GM21447 (cell line): ENCODE measurements at regions not wholly inside any gene's neighbourhood (a gene's known extent, or its start where the extent isn't known, plus 50 kb on each side); places are given as distances from the start of the nearest gene placed in this dataset.

Experiments
- ATAC-seq: cut with Tn5 transposase; IDR thresholded peaks from one replicate; pipeline ENCODE4 v1.9.1; 2021; ENCODE audit not compliant: unreplicated experiment

DNA sequence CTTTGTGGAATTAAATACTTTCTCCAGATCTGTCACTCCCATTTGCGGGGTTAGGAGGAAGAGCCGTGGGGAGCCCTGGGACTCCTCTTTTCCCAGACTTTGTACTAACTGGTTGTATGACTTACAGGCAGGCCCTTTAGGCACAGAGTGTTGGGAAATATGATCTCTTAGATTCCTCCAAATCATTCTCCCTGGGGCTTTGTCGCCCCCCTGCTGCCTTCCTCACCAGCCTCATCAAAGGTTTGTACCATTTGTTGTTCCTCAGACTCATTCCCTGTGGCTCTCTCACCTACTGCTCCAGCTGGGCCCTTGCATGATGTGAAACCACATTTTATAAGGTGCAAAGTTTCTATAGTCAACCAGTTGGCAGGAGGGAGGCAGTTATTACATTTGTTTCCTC is 56.4 kb downstream of the CRYGS start:
- ATAC-seq, result no peak

DNA sequence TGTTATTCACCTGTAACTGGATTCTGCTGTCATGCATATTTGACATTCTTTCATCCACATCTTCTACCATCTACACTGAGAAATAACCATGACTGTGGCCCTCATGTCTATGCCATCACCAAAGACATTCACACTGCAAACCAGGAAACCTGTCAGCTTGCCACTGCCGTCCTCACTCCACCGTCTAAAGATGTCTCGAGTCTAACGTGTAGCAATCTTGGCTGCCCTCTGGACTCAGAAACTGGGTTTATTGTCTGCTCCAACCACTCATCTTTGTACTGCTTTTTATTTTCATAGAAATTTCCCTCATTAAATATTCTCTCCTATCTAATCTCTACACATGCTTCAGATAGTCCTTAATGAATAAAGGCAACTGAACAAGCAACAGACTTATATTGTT is 57.1 kb downstream of the CRYGS start:
- ATAC-seq, result no peak

DNA sequence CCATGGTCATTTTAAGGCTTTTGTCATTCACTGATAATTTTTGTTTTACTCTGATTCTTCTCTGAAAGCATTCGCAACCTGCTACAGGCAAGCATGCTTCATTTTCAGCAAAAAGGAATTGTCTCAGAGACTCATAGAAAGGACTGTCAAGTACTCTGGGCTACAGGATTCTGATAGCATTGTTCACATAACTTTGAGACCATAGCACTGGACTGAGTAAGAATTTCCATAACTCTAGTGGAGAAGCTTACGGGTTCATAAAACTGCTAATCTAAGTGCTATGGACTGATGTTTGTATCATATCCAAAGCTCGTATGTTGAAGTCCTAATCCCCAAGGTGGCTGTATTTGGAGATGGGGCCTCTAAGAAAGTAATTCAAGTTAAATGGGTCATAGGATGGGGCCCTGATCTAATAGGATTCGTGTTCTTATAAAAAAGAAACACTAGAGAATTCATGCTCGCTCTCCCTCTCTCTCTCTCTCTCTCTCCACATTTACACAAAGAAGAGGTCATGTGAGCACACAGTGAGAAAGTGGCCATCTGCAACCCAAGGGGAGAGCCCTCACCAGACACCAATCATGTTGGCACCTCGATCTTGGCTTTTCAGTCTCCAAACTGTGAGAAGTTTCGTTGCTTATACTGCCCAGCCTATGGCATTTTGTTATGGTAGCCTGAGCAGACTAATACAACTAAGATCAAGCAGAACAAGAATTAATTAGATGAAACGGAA is 60.4 kb downstream of the CRYGS start:
- ATAC-seq, result no peak

DNA sequence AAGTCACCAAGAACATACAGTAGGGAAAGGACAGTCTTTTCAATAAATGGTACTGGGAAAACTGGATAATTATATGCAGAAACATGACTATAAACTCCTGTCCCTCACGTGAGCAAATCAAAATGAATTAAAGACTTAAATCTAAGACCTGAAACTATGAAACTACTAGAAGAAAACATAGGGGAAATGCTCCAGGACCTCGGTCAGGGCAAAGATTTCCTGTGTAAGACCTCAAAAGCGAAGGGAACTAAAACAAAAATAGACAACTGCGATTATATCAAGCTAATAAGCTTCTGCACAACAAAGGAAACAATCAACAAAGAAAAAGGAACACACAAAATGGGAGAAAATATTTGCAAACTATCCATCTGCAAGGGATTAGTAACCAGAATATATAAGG is 62.7 kb downstream of the CRYGS start:
- no peak for ATAC-seq

DNA sequence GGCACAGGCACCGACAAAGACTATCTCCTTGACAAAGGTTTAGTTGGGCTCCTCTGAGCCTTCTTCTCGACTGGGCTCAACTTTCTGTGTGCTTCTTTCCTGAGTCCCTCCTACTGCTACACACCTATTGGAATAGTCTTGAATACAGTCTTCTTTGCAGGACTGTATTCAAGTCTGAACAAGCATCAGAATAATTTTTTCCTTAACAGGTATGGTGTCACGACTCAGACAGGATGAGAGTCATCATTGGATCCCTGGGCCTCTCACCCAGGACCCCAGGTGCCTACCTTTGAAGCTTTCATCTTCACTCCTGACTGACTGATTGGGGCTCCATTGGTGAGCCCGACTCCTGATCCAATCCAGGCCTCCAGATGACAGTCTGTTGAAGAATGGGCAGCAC is 66.3 kb downstream of the CRYGS start:
- ATAC-seq, result no peak

DNA sequence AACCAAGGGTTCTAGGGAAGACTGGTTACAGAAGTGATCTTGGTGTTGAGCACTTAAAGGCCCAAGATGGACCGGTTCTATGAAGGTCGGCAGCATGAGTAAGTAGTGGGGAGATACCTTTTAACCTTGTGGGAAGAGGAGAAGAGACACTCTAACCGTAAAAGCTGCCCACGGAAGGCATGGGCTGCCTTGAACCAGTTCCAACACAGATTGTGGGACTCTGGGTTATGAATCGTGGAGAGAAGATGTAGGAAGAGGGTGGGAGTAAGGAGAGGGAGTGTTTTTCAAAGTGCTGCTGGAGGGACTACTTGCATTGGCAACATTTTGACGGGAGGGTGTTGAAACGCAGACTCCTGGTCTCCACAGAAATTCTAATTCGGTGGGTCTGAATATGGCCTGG is 67.1 kb downstream of the CRYGS start:
- ATAC-seq, result no peak

DNA sequence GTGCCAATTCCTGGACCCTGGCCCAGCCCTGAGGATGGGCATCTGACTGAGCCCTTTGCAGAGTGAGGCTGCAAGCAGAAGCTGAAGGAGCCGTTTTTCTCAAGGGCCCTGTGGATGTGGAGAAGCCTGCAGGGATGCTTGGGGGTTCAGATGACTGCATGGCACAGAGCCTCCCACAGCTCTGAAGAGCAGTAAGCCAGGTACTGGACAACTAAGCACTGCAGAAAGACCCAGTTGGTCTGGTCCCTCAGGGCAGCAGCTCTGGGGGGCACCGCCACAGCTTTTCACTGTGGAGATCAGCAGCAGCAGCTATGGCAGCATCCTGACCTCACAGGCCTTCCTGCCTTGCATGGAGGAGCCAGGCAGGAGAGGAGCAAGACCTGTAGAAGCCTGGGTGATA is 67.6 kb downstream of the CRYGS start:
- ATAC-seq, result no peak

DNA sequence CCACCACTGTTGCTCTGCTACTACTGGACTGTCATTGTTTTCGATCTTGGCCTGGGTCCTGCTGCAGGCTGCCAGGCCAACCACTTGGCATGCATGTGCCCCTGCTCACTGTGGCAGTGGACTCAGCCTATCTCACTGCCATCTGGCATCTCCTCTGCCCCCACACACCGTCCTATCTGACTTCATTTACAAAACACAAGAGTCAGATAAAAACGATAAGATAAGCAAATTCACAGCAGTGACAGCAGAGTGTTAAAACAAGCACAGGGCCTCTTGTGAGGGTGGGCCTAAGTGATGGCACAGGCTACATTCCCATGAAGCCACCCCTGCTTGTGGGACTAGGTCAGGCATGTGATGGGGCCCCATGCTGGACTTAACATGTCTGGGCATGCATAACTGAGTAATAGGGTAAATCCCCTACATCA is 68.1 kb downstream of the CRYGS start:
- no peak for ATAC-seq

DNA sequence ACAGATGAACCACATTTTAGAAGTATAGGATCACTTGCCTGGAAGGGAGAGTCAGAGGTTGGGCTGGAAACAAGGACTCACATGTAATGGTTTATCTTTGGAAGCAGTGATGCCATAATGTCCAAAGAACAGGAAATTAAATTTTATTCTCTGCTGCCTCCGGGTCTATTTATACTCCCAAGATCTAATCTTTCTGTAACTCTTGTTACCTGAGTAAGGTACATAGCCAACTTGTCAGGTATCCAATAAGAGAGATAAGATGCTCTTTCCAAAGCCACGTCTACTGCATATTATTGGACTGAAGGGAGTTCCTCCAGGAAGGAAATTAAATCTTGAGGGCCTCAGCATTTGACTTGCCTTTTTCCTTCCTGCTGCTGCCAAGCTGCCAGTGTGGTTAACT is 71.0 kb downstream of the CRYGS start:
- no peak for ATAC-seq

DNA sequence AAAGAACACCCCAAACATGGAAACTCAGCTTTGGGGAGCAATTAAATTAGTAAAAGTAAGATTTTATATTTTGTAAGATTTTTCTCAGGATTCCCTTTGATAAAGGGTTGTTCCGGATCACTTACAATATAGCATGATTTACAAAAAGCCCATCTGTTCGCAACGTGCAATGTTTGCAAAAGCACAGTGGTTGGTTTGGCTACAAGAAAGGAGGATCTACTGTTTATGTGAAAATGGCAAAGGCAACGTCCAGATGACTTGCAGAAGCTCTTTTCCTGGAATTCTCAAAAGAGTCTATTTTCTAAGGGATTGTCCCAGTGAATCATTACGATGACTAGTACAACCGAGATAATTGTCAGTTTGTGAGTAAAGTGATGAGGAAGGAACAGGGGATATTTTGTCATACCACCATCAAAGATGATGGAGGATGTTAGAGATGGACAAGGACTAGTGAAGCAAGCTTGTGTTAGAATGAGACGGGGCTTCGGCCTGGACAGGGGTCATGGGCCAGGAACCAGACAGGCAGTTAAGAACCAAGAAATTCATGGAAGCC is 71.6 kb downstream of the CRYGS start:
- no peak for ATAC-seq

DNA sequence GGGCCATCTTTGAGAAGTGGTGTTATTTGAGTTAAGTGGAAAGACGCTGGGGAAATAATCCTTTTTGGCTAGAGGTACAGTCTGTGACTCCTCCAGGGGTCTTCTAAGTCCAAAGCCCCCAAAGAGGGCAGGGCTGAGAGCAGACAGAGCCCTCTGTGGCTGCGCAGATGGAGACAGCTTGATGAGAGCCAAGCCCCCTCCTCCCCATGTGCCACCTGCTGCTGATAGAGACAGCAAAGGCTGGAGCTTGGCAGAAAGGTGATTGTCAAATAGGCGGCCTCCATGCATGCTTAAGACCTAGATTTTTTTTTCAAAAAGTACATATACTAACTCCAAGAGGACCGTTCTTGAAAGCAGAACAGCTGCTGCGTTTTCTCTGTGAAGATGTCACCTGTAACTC is 72.4 kb downstream of the CRYGS start:
- no peak for ATAC-seq

DNA sequence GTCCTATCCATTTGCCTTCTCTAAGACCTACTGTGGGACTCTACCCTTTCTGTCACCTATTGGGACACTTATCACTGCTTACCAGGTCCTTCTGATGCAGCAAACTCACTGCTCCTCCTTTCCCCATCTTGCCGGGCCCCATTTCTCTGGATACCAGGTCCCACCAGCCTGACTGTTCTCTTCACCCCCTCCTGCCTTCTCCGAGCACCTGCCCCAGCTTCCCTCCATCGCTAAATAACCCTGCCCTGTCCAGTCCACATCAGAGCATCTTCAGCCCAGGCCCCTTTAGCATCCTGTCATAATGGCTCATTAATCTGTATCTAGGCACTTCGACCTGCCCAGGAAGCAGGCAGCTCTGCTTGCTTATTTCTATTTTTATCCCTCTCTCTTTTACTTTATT is 74.7 kb downstream of the CRYGS start:
- ATAC-seq, result no peak

DNA sequence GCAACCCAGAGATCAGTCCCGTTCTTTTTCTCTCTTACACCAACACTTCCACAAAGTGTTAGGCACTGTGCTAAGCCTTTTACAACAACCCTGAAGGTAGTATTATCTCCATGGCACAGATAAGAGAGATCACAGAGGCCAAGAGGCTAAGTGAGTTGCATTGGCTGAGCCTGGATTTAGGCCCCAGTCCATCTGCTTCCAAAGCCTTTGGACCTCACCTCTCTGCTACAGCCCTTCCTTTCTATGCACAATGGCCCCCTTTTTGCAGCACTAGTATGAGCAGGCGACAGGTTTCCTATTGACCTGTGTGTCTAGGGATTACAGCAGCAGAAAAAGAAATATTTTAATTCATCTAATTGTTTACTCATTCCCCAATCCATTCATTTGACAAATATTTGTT is 76.2 kb downstream of the CRYGS start:
- ATAC-seq, result no peak

DNA sequence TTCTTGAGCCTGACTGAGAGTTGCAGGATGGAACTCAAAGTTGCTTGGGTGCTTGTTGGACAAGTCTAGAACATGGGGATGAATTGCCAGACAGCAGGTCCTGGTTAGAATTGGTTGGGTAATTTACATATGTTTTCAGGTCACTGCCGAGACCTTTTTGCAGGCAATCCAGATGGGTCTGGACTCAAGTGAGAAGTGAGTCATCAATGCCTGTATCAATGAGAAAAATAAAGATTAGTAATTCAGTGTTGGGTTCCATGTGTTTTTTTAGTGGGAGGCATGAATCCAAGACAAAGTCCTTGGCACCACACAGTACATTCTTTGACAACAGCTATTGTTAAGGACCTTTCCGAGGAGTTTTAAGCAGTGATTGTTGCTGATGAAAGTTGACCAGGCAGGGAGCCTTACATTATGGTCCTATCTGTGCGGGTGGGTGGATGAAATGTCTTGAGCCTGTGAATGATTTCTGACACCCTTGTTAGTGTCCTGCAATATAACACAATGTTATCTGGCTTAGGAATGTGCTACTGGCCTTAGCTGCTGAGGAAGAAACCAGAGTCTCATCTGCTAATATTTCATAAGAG is 77.7 kb downstream of the CRYGS start:
- ATAC-seq, result no peak

DNA sequence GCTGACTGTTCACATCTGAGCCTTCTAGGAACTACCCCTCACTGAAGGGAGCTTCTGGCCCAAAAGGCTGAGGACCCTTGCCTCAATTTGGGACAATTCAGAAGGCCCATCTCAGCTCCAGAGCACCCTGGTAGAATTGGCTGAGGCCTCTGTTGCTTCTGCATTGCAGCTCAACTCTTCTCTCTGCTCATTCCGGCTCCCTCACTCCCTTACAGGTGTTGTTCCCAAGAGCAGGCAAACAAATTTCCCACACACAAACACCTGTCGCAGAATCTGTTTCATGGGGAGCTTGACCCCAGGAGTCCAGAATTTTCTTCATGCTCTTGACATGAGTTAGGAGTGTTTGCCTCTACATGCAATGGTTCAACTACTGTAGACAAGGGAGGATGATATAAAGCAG is 78.7 kb downstream of the CRYGS start:
- ATAC-seq, result no peak

DNA sequence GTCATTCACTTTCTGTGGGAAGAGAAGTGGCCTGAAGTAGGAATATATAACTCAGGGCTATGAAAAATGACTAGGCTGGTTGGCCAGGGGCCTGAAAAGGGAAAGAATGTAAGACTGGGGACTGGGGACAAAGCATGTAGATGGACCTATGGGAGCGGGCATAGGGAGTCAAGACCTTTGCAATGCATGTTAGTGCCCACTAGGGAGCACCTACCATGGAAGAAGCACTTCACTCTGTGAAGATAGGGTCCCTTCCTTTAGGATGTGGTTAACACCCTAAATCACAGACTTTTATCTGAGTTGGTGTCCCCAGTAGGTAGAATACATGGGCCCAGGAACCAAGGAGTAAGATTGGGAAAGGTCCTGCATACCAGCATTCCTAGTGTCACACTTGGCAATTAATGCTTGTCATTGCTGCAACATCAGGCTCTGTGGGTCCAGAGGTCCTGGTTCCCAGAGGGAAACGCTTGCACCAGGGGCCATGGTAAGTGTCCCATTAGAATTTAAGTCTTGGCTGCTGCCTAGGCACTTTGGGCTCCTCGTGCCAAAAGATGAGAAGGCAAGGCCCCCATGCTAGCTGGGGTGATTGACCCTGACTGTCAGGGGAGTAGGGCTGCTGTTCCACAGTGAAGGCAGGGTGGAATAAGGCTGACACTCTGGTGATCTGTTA is 79.6 kb downstream of the CRYGS start:
- ATAC-seq, result no peak

DNA sequence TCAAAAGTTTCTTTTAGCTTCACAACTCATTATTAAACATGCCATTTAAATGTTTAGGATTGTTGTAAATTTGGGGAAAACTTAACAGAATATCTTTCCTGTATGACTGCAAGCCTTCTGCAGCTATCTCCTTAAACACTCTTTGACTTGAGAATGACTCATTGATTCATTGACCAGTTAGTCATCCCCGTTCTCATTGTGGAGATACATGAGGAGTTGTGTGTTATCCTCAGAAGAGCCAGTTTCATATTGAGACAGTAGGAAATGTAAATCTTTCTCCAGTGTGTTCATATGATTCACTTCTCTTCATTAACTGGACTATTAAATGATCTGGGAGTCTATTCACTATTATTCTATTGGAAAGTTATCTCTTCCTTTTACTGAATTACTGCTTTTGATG is 83.0 kb downstream of the CRYGS start:
- ATAC-seq, result no peak

DNA sequence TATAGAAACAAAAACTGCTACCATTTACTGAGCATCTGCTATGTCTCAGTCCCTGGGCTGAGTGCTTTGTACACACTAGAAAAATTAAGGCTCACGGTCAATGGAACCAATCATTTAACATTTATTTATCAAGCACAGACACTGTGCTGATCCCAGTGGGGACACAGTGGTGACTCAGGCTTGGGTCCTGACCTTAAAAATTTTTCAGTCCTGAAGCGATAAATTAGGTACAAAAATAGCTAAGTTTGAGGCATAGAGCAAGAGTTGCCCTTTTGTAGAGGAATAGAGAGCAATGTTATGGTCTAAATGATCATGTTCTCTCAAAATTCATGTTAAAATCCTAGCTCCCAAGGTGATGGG is 85.1 kb downstream of the CRYGS start:
- no peak for ATAC-seq

DNA sequence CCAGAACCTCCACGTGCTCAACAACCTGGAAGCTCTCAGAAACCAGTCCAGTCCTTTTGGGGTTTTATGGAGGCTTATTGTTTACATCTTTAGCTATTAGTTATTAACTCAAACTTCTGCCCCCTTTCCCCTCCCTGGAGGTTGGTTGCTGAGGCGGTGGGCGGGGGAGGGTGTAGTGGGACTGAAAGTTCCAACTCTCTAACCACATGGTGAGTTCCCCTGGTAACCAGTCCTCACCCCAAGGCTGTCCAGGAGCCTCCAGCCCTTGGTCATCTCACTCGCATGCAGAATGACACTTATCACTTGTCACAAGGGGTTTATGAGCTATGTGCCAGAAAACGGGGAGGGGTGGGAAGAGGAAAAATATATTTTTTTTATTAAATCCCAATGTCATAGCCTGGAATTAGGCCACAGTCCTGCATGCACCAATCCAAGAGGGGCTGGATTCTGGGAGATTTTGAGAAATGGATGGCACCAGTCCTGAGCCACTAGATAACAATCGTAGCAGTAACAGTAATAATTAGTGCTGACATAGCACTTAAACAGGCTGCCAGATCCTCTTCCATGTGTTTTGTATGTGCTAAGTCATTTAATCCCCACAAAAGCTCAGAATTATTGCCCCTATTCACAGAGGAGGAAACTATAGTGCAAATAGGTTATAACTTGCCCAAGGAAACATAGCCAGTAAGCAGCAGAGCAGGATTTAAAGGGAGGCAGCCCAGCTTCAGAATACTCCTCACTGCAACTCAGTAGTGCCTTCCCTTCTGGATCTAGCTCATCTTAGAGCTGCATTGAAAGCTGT is 85.7 kb downstream of the CRYGS start:
- no peak for ATAC-seq

DNA sequence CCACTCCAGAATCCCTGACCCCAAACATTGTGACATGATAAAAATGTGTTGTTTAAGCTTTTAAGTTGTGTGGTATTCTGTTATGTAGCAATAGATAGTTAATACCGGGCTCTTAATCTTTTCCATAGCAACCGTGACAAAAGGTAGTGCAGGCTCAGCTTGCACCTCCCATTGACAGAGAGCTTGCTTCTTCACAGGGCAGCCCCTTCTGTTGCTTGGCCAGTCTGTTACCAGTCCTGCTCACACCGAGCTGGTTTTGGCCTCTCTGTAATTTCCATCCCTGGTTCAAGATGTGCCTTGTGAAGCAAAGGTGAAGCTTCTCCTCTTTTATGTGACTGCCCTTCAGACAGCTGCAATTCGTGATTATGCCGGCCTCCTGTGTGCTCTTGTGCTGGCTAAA is 86.9 kb downstream of the CRYGS start:
- no peak for ATAC-seq

DNA sequence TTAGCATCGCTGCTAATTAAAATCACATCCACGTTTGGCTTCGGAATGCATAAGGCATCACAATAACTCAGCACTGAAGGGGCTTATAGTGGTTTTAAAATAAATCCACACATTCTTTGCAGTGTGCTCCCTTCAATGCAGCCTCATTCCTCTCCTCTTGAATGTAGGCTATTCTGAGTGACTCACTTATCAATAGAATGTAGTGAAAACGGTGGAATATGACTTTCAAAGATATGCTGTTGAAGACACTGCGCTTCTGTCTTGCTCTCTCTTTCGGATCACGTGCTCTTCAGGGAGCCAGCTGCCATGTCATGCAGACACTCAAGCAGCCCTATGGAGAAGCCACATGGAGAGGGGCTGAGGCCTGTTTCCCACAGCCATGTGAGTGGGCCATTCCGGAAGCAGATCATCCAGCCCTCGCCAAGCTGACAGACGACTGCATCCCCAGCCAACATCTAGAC is 87.4 kb downstream of the CRYGS start:
- no peak for ATAC-seq
